HG03280 (cell line): ENCODE measurements at regions not wholly inside any gene's neighbourhood (a gene's known extent, or its start where the extent isn't known, plus 50 kb on each side); places are given as distances from the start of the nearest gene placed in this dataset.

Source experiments
- ATAC-seq: cut with Tn5 transposase; IDR thresholded peaks from one replicate; pipeline ENCODE4 v1.9.1; 2021; ENCODE audit warnings: mild to moderate bottlenecking, moderate library complexity; ENCODE audit not compliant: unreplicated experiment

GRCh38 chr2:149954981-149955600, 367.5 kb upstream of the MMADHC start:
- no peak for ATAC-seq

- no peak for ATAC-seq
These were observed 366.1 kb upstream of the MMADHC start for GRCh38 chr2:149953627-149954026.

GRCh38 chr2:149931486-149931885, 343.9 kb upstream of the MMADHC start:
- no peak for ATAC-seq

GRCh38 chr2:149928011-149928410, 340.4 kb upstream of the MMADHC start:
- no peak for ATAC-seq

- no peak for ATAC-seq
These were observed 338.6 kb upstream of the MMADHC start for GRCh38 chr2:149926149-149926548.

GRCh38 chr2:149924549-149925213, 337.1 kb upstream of the MMADHC start:
- ATAC-seq: no peak

GRCh38 chr2:149924028-149924427, 336.5 kb upstream of the MMADHC start:
- ATAC-seq: no peak

- ATAC-seq: no peak
These were observed 334.5 kb upstream of the MMADHC start for GRCh38 chr2:149921911-149922616.

GRCh38 chr2:149920389-149920788, 332.8 kb upstream of the MMADHC start:
- ATAC-seq: no peak

- ATAC-seq: no peak
These were observed 327.6 kb upstream of the MMADHC start for GRCh38 chr2:149915151-149915550.

- ATAC-seq: no peak
These were observed 321.4 kb upstream of the MMADHC start for GRCh38 chr2:149908726-149909683.

- ATAC-seq: no peak
These were observed 319.3 kb upstream of the MMADHC start for GRCh38 chr2:149906886-149907285.

GRCh38 chr2:149904352-149905175, 317.0 kb upstream of the MMADHC start:
- ATAC-seq: no peak

- ATAC-seq: no peak
These were observed 316.1 kb upstream of the MMADHC start for GRCh38 chr2:149903626-149904025.

GRCh38 chr2:149902081-149902480, 314.5 kb upstream of the MMADHC start:
- ATAC-seq: no peak

- no peak for ATAC-seq
These were observed 313.8 kb upstream of the MMADHC start for GRCh38 chr2:149901231-149901859.

GRCh38 chr2:149899390-149899789, 311.8 kb upstream of the MMADHC start:
- ATAC-seq: no peak

GRCh38 chr2:149894760-149895159, 307.2 kb upstream of the MMADHC start:
- ATAC-seq: no peak

GRCh38 chr2:149894226-149894625, 306.7 kb upstream of the MMADHC start:
- ATAC-seq: no peak

GRCh38 chr2:149892563-149892962, 305.0 kb upstream of the MMADHC start:
- ATAC-seq: no peak
